ENCODE measurements at regions not wholly inside any gene's neighbourhood (a gene's known extent, or its start where the extent isn't known, plus 50 kb on each side); places are given as distances from the start of the nearest gene placed in this dataset.

GRCh38 chr10:2471811-2472210, 595.5 kb upstream of the PFKP start:
- Histone ChIP-seq H3K9ac (ENCODE audit: low read length) (no peak overlapping the region), H3K27ac (ENCODE audit: low read length) (no peak overlapping the region), H3K4me2 (ENCODE audit: low read length) (no peak overlapping the region), H3F3A (ENCODE audit: low read length, unreplicated experiment) (no peaks in the 10 kb centered on the region), H3K9me3 (ENCODE audit: low read length) (no peaks in the 10 kb centered on the region), H3K36me3 (ENCODE audit: low read depth, low read length) (no peaks in the 10 kb centered on the region), H3K27me3 (ENCODE audit: low read length) (no peaks in the 10 kb centered on the region), H3K4me3 (ENCODE audit: low read length) (no peak overlapping the region), H4K20me1 (ENCODE audit: low read length) (no peaks in the 10 kb centered on the region), H3K9me2 (replicated peaks; ENCODE audit: low read length) (no peaks in the 10 kb centered on the region), H3K4me1 (ENCODE audit: insufficient read depth, low read length) (no peaks in the 10 kb centered on the region), H2AFZ (ENCODE audit: low read length) (no peak overlapping the region), H3K79me2 (ENCODE audit: low read length) (no peaks in the 10 kb centered on the region)
- no TSS peak for BruUV-seq (replicated peaks)
- TF ChIP-seq CTCF (conservative IDR thresholded peaks at IDR 0.05; ENCODE audit: low read depth, low read length), result no peak
- TF ChIP-seq EZH2phosphoT487 (IDR thresholded peaks at IDR 0.05; ENCODE audit: borderline replicate concordance, low read length), result no peak
- no peak for TF ChIP-seq EZH2 (IDR thresholded peaks at IDR 0.05; ENCODE audit: low read length, unreplicated experiment)
- intact Hi-C loops (cut with micrococcal nuclease), result no loop called here
- no peak for ATAC-seq
- CTCF ChIA-PET, result no interaction called here
- POLR2A ChIA-PET (ENCODE audit: unreplicated experiment), result no interaction called here
- DNase-seq, result no peak

GRCh38 chr10:2469802-2470201, 597.5 kb upstream of the PFKP start:
- Histone ChIP-seq H3F3A (ENCODE audit: low read length, unreplicated experiment) (no peaks in the 10 kb centered on the region), H3K9me3 (ENCODE audit: low read length) (no peaks in the 10 kb centered on the region)

GRCh38 chr10:2464483-2464882, 602.9 kb upstream of the PFKP start:
- Histone ChIP-seq H4K20me1 (ENCODE audit: low read length) (no peaks in the 10 kb centered on the region), H3K9me3 (ENCODE audit: low read length) (no peaks in the 10 kb centered on the region), H3F3A (ENCODE audit: low read length, unreplicated experiment) (no peaks in the 10 kb centered on the region), H3K79me2 (ENCODE audit: low read length) (no peaks in the 10 kb centered on the region), H3K4me1 (ENCODE audit: insufficient read depth, low read length) (no peaks in the 10 kb centered on the region), H3K27me3 (ENCODE audit: low read length) (no peaks in the 10 kb centered on the region), H3K4me3 (ENCODE audit: low read length) (no peak overlapping the region), H2AFZ (ENCODE audit: low read length) (no peak overlapping the region), H3K36me3 (ENCODE audit: low read depth, low read length) (no peaks in the 10 kb centered on the region), H3K27ac (ENCODE audit: low read length) (no peak overlapping the region), H3K9ac (ENCODE audit: low read length) (no peak overlapping the region), H3K4me2 (ENCODE audit: low read length) (no peak overlapping the region), H3K9me2 (replicated peaks; ENCODE audit: low read length) (no peaks in the 10 kb centered on the region)
- ATAC-seq (no peak), DNase-seq (no peak)
- POLR2A ChIA-PET (ENCODE audit: unreplicated experiment), result no interaction called here
- CTCF ChIA-PET, result no interaction called here
- no peak for TF ChIP-seq EZH2phosphoT487 (IDR thresholded peaks at IDR 0.05; ENCODE audit: borderline replicate concordance, low read length)
- no peak for TF ChIP-seq EZH2 (IDR thresholded peaks at IDR 0.05; ENCODE audit: low read length, unreplicated experiment)
- TF ChIP-seq CTCF (conservative IDR thresholded peaks at IDR 0.05; ENCODE audit: low read depth, low read length), result no peak
- intact Hi-C loops (cut with micrococcal nuclease), result no loop called here
- no TSS peak for BruUV-seq (replicated peaks)

More at GRCh38 chr10:2469802-2470201, 597.5 kb upstream of the PFKP start:
- Histone ChIP-seq H3K4me1 (ENCODE audit: insufficient read depth, low read length) (no peaks in the 10 kb centered on the region), H3K4me3 (ENCODE audit: low read length) (no peak overlapping the region), H3K9ac (ENCODE audit: low read length) (no peak overlapping the region), H3K79me2 (ENCODE audit: low read length) (no peaks in the 10 kb centered on the region), H3K4me2 (ENCODE audit: low read length) (no peak overlapping the region), H3K36me3 (ENCODE audit: low read depth, low read length) (no peaks in the 10 kb centered on the region), H4K20me1 (ENCODE audit: low read length) (no peaks in the 10 kb centered on the region), H3K27me3 (ENCODE audit: low read length) (no peaks in the 10 kb centered on the region), H2AFZ (ENCODE audit: low read length) (no peak overlapping the region), H3K27ac (ENCODE audit: low read length) (no peak overlapping the region), H3K9me2 (replicated peaks; ENCODE audit: low read length) (no peaks in the 10 kb centered on the region)
- CTCF ChIA-PET, result no interaction called here
- BruUV-seq (replicated peaks), result no TSS peak
- DNase-seq (no peak), ATAC-seq (no peak)
- TF ChIP-seq CTCF (conservative IDR thresholded peaks at IDR 0.05; ENCODE audit: low read depth, low read length) (no peak), EZH2phosphoT487 (IDR thresholded peaks at IDR 0.05; ENCODE audit: borderline replicate concordance, low read length) (no peak), EZH2 (IDR thresholded peaks at IDR 0.05; ENCODE audit: low read length, unreplicated experiment) (no peak)
- POLR2A ChIA-PET (ENCODE audit: unreplicated experiment), result no interaction called here
- intact Hi-C loops (cut with micrococcal nuclease), result no loop called here

Data from PC-3 (cell line).